Stomach smooth muscle (tissue), 2 donors: ENCODE measurements at regions not wholly inside any gene's neighbourhood (a gene's known extent, or its start where the extent isn't known, plus 50 kb on each side); places are given as distances from the start of the nearest gene placed in this dataset.

Source experiments
- H3K27ac ChIP-seq: one replicate; pipeline ENCODE4 v1.7.0; 2013; ENCODE audit warnings: mild to moderate bottlenecking, low read length, inconsistent platforms
- H3K27me3 ChIP-seq, 2 donors: one replicate each; pipeline ENCODE4 v1.7.0; 2013; ENCODE audit warnings: low read length in 2 of 2; ENCODE audit not compliant: insufficient read depth in 2 of 2, control insufficient read depth in 1 of 2
- H3K36me3 ChIP-seq, 2 donors: one replicate each; pipeline ENCODE4 v1.7.0; 2013; ENCODE audit warnings: low read length in 2 of 2; ENCODE audit not compliant: control insufficient read depth in 2 of 2, insufficient read depth in 2 of 2
- H3K4me1 ChIP-seq: one replicate; pipeline ENCODE4 v1.7.0; 2013; ENCODE audit warnings: low read length; ENCODE audit not compliant: control insufficient read depth, insufficient read depth
- H3K4me3 ChIP-seq, 2 donors: one replicate each; pipeline ENCODE4 v1.7.0; 2013; ENCODE audit warnings: low read length in 2 of 2
- H3K9ac ChIP-seq, 2 donors: one replicate each; pipeline ENCODE4 v1.7.0; 2013; ENCODE audit warnings: low read length in 2 of 2, mild to moderate bottlenecking in 1 of 2
- H3K9me3 ChIP-seq, 2 donors: one replicate each; pipeline ENCODE4 v1.7.0; 2013; ENCODE audit warnings: low read length in 2 of 2; ENCODE audit not compliant: control insufficient read depth in 2 of 2
- donor health status: healthy.
- donor health status: Pancreatic carcinoma.

DNA sequence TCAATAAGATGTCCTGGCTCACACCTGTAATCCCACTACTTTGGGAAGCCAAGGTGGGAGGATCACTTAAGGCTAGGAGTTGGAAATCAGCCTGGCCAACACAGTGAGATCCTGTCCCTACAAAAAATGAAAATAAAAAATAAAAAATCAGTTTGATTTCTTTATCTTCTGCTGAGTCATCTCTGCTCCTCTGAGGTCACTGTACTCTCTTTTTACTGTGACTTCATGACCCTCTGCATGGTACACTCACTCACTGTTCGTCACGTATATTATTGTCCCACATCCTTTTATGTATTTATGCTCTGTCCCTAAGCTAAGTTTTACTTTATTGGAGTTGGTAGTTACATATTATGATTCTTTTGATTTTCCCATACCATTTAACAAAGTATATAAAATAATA, 333.3 kb downstream of the PCDH7 start:
- Histone ChIP-seq H3K9ac (no peak overlapping the region), H3K36me3 (no peaks in the 10 kb centered on the region), H3K4me3 (no peak overlapping the region), H3K27ac (no peak overlapping the region), H3K27me3 (no peaks in the 10 kb centered on the region), H3K9me3 (no peaks in the 10 kb centered on the region), H3K4me1 (no peaks in the 10 kb centered on the region)

DNA sequence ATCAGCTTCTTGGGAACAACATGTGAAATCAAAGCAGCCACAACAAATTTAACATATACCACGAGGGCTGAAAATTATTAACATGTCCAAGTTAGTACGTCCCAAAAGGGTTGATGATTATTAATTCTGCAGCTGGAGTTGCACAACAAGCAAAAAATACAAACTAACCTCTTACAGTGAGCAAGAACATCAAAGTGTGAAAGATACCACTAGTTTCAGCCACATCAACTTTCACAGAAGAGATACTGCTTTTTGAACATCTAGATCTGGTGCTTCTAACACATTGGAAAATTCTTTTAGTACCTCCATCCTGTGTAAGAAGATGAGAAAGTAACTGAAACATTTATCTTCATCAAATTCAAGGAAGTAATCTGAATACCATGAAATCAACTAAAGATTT, 334.1 kb downstream of the PCDH7 start:
- Histone ChIP-seq H3K27ac (no peak overlapping the region), H3K9me3 (no peaks in the 10 kb centered on the region), H3K4me3 (no peak overlapping the region), H3K4me1 (no peaks in the 10 kb centered on the region), H3K9ac (no peak overlapping the region), H3K27me3 (no peaks in the 10 kb centered on the region), H3K36me3 (no peaks in the 10 kb centered on the region)

DNA sequence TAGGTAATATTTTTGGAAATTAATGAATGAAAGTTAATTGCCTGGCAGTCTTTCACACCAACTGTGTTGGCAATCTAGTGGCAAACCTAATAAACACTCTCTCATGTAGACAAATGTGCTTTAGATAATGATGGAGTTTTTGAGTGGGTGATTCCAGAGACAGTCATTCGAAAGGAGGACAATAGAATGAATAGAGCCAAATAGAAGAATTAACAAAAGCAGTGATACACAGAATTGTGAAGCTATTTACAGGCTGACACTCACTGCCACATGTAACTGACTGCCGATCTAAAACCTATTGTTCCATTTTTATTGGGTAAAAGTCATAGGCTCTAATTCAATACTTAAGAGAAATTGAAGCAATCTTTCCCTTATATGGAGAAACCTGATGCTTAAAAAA, 338.5 kb downstream of the PCDH7 start:
- Histone ChIP-seq H3K9ac (no peak overlapping the region), H3K27me3 (no peaks in the 10 kb centered on the region), H3K27ac (no peak overlapping the region), H3K9me3 (no peaks in the 10 kb centered on the region), H3K4me3 (no peak overlapping the region), H3K4me1 (no peaks in the 10 kb centered on the region), H3K36me3 (no peaks in the 10 kb centered on the region)

DNA sequence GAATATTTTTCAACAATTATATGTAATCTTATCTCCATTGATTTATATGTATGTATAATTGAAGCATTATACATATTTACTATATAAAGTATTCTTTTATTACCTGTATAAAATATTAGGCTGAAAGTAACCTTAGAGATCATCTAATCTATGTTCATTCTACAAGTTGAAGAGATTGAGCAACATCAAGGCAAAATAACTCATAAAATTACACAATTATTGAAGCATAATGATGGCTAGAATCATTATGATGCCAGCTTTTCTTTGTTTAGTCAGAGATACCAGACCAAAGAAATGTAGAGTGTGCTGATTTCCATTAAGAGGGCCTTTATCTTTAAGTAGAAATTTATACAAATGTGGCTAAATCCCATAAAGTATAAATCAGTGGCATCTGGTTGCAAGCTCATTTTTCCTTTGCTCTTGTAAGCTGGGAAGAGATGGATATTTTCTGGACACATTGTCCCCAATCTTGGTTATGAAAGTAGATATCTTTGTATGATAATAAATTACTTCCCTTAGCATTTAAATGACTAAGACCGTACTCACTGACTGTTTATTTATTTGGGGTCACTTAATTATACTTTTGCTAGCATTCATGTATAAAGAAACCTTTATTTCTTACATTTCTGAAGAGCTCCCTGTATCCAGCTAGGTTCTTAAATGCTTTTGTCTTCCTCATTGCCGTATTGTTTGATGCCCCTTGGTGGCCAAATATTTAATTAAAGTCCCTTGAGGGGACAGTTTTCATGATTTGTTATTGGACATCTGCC, 339.8 kb downstream of the PCDH7 start:
- no peaks in the 10 kb centered on the region for H3K36me3 ChIP-seq
- H3K27ac ChIP-seq: no peak overlapping the region
- no peaks in the 10 kb centered on the region for H3K27me3 ChIP-seq
- H3K4me1 ChIP-seq: no peaks in the 10 kb centered on the region
- H3K4me3 ChIP-seq: no peak overlapping the region
- H3K9me3 ChIP-seq: no peaks in the 10 kb centered on the region
- no peak overlapping the region for H3K9ac ChIP-seq

DNA sequence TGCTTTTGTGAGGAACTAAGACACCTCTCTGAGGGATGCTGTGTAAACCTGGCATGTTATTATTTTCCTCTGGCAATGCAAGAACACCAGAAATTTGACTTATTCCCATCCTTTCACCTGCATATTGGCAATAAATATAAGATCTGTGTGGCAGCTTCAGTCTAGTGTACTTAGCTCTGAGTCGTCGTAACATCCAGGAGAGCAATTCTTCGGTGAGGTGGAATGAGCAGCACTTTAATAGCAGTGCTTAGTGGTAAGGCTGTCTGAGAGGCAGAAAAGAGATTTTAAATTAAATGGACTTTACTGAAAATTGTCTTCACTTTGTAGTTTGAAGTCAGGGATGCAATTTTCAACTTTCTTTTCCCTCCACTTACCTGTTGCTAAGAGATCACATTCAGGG, 344.9 kb downstream of the PCDH7 start:
- Histone ChIP-seq H3K36me3 (no peaks in the 10 kb centered on the region), H3K27ac (no peak overlapping the region), H3K4me3 (no peak overlapping the region), H3K4me1 (no peaks in the 10 kb centered on the region), H3K9me3 (no peaks in the 10 kb centered on the region), H3K27me3 (no peaks in the 10 kb centered on the region), H3K9ac (no peak overlapping the region)

DNA sequence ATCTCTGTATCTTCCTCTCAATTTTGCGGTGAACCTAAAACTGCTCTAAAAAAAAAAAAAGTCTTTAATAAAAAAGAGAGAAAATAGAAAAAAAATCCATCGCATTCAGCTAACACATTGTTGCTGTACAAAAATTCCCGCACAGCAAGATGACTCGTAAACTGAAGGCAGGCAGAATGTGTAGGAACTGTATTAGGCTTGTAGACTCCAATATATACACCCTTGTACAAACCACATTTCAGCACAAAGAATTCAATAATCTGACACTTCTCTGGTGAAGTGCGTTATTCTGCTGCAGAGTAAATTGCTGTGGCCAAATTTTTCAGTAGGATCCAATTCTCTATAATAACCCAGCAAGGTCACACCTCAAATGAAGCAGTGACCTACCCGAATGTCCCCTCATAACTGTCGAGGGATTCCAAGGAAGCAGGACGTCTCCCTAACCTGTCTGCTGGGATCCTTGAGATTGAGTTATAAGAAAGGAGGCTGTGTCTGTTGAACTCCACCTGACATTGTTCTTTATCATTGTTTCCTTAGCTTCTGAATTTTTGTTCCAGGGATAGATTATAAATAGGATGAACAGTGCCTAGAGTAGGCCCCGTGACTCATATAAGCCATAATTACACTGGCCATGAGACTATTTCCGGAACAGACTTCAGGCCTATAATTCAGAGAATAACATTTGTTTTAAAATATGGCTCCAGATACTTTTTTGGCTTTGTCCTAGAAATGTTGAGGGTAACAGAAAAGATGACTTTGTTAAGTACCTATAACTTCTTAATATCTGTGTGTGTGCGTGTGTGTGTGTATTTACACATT, 348.3 kb downstream of the PCDH7 start:
- no peaks in the 10 kb centered on the region for H3K9me3 ChIP-seq
- H3K27me3 ChIP-seq: no peaks in the 10 kb centered on the region
- no peak overlapping the region for H3K4me3 ChIP-seq
- H3K36me3 ChIP-seq: no peaks in the 10 kb centered on the region
- H3K27ac ChIP-seq: no peak overlapping the region
- H3K4me1 ChIP-seq: peaks cover 3% of the 10 kb centered on the region
- H3K9ac ChIP-seq: no peak overlapping the region

DNA sequence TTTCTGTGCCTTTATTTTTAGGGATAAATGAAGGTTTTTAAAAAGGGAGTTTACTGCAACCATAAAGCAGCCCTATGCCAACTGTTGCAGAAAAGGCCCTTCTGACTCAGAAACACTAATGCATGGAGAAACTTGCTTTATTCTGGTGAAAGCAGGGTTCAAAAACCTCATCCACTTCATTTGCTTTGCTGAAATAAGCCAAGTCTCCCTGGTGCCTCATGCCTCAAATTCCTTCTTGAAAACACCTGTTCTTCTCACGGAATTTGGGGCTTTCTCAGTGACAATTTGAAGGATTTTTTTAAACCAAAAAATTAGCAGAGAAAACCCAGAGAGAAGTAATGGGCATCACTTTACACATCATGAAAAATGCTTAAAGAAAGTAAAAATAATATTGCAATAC, 349.0 kb downstream of the PCDH7 start:
- H3K4me1 ChIP-seq: peaks cover 3% of the 10 kb centered on the region
- no peaks in the 10 kb centered on the region for H3K27me3 ChIP-seq
- no peak overlapping the region for H3K4me3 ChIP-seq
- no peak overlapping the region for H3K27ac ChIP-seq
- no peaks in the 10 kb centered on the region for H3K36me3 ChIP-seq
- no peaks in the 10 kb centered on the region for H3K9me3 ChIP-seq
- no peak overlapping the region for H3K9ac ChIP-seq

DNA sequence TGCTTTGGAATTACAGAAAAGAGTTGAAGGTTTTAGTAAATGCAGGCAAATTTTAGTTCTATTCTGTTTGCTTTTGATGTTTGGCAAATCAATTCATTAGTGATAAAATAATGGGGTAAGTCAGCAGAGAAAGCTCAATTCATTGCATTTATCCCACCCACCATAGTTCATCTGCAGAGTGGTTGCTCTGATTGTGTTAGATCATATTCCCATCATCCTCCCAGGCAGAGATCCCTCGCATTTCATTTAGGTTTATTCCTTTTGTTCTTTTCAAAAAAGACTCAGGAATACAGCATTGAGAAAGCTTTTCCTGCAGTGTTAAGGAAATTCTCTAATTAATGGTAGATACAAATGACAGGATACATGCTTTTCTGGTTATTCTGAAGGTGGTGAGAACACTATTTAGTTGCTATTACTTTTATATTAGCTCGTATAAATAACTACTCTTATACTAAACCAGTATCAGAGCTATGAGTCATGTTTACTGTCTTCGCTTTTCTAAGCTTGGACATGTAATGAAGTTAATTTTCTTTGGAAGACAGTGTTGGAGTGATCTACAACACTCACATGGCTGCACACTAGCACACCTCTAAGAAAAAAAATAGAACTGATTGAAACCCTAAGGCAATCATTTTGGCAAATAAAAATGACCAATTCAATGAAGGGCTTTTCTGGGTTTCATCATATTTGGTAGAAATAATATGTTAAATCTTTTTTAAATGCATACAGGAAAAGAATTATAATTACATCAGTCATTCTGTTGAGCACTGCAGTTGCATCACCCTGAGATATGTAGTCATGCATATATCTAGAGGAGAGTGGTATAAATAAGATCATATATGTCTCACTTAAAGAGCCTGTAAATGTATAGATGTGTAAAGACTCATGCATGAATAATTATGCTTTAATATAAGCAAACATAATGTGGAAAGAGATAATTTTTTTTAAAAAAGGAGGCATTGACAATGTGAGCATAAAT, 351.6 kb downstream of the PCDH7 start:
- no peaks in the 10 kb centered on the region for H3K27me3 ChIP-seq
- no peak overlapping the region for H3K4me3 ChIP-seq
- H3K9ac ChIP-seq: no peak overlapping the region
- no peaks in the 10 kb centered on the region for H3K9me3 ChIP-seq
- no peak overlapping the region for H3K27ac ChIP-seq
- H3K36me3 ChIP-seq: no peaks in the 10 kb centered on the region
- peaks cover 3% of the 10 kb centered on the region for H3K4me1 ChIP-seq

DNA sequence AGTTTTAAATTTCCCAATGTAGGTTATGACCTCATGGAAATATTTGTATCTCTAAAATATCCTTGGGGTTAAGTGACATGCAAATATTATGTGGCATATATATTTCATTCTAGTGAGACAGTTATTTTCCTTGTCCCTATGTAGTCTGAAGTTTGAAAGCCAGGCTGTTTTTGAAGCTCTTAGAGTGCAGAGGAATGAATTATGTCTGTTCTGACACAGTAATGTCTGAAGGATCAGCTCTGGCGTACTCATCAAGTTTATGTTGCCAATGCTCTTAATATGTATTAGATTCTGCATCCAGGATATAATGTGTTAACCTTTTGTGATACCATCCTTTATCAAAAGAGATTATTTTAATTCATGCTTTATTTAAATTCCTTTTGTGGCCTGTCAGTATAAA, 355.8 kb downstream of the PCDH7 start:
- no peaks in the 10 kb centered on the region for H3K9me3 ChIP-seq
- no peak overlapping the region for H3K9ac ChIP-seq
- H3K27me3 ChIP-seq: no peaks in the 10 kb centered on the region
- H3K27ac ChIP-seq: no peak overlapping the region
- no peaks in the 10 kb centered on the region for H3K36me3 ChIP-seq
- no peak overlapping the region for H3K4me3 ChIP-seq
- no peaks in the 10 kb centered on the region for H3K4me1 ChIP-seq

DNA sequence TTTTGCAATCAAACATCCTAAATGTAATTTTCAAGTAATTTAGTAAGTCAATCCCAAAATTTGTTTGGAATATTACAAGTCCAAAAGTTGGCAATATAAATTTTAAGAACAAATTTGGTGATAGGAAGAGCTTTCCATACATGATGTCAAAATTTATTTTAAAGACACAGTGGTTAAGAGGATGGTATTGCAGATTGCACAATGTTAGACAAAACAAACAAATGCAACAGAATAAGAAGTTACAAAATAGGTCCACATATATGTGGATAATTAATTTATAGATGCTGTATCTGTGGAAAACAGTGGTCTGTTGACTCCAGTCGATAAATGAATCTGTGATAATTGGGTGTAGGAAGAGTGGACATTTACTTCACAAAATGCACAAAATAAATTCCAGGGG, 358.5 kb downstream of the PCDH7 start:
- Histone ChIP-seq H3K4me1 (no peaks in the 10 kb centered on the region), H3K9me3 (no peaks in the 10 kb centered on the region), H3K27me3 (no peaks in the 10 kb centered on the region), H3K36me3 (no peaks in the 10 kb centered on the region), H3K27ac (no peak overlapping the region), H3K4me3 (no peak overlapping the region), H3K9ac (no peak overlapping the region)
